DND-41 (cell line): ENCODE measurements at regions not wholly inside any gene's neighbourhood (a gene's known extent, or its start where the extent isn't known, plus 50 kb on each side); places are given as distances from the start of the nearest gene placed in this dataset.
A peak's percentile ranks its signal among the peaks of the same experiment; 100 is the strongest.

Experiments
- EZH2 ChIP-seq: IDR thresholded peaks from 3 replicates; pipeline ENCODE4 v1.6.1; 2012; ENCODE audit warnings: borderline replicate concordance, low read depth, mild to moderate bottlenecking, moderate library complexity, low read length, inconsistent platforms; ENCODE audit not compliant: severe bottlenecking
- TF ChIP-seq, protein P1 (sequence below): IDR thresholded peaks from 2 replicates; pipeline ENCODE4 v1.5.1; 2012; ENCODE audit warnings: borderline replicate concordance, low read length, moderate library complexity, mild to moderate bottlenecking; ENCODE audit not compliant: poor library complexity, severe bottlenecking; ENCODE audit errors: extremely low read depth

DNA sequence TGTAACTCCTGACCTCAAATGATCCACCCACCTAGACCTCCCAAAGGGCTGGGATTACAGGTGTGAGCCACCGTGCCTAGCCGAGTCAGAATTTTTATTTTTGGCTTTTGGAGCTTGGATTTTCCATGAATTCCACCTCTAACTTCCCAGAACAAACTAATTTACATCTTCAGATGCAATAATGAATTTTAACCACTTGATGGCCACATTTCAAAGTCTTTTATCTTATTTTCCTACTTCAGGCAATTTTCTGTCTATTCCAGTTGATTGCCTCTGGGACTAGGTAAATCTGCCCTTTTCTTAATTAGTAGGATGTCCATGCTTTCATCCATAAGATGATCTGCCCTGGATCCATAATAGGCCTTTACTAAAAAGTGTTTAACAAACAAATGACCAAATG, 156.4 kb upstream of the ANKFN1 start:
- TF ChIP-seq, protein P1, sequence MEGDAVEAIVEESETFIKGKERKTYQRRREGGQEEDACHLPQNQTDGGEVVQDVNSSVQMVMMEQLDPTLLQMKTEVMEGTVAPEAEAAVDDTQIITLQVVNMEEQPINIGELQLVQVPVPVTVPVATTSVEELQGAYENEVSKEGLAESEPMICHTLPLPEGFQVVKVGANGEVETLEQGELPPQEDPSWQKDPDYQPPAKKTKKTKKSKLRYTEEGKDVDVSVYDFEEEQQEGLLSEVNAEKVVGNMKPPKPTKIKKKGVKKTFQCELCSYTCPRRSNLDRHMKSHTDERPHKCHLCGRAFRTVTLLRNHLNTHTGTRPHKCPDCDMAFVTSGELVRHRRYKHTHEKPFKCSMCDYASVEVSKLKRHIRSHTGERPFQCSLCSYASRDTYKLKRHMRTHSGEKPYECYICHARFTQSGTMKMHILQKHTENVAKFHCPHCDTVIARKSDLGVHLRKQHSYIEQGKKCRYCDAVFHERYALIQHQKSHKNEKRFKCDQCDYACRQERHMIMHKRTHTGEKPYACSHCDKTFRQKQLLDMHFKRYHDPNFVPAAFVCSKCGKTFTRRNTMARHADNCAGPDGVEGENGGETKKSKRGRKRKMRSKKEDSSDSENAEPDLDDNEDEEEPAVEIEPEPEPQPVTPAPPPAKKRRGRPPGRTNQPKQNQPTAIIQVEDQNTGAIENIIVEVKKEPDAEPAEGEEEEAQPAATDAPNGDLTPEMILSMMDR = peak; percentile 52
- TF ChIP-seq EZH2 = no peak
